ENCODE measurements at regions not wholly inside any gene's neighbourhood (a gene's known extent, or its start where the extent isn't known, plus 50 kb on each side); places are given as distances from the start of the nearest gene placed in this dataset.
"Not testable (repeated sequence)": the region's sequence is repeated elsewhere in the genome, so short reads cannot be mapped to it uniquely, and the experiment has no call there.

- H3K9me3 ChIP-seq (ENCODE audit: control insufficient read depth, low read length); ATAC-seq (ENCODE audit: low FRiP score); H3K36me3 ChIP-seq (ENCODE audit: control insufficient read depth in 1 of 2, insufficient read depth in 2 of 2, low read length in 1 of 2); DNase-seq; intact Hi-C loops (cut with DNase I); H3K27ac ChIP-seq (ENCODE audit: low read depth in 1 of 2, low read length in 2 of 2); H3K4me3 ChIP-seq (ENCODE audit: low read length in 2 of 2); H3K4me1 ChIP-seq (ENCODE audit: control insufficient read depth in 1 of 2, insufficient read depth in 2 of 2, low read length in 2 of 2); H3K27me3 ChIP-seq (ENCODE audit: control insufficient read depth in 1 of 2, insufficient read depth in 2 of 2, low read length in 1 of 2): not testable (repeated sequence)
- 90 to 100% methylated on average over 3 to 4 of the region's 5 CpGs for WGBS, 2 donors
Observed at GRCh38 chr12:46619474-46619873, 206.3 kb downstream of the SLC38A4 start.

- ATAC-seq (ENCODE audit: low FRiP score); H3K27ac ChIP-seq (ENCODE audit: low read depth in 1 of 2, low read length in 2 of 2); DNase-seq; H3K4me3 ChIP-seq (ENCODE audit: low read length in 2 of 2); H3K36me3 ChIP-seq (ENCODE audit: control insufficient read depth in 1 of 2, insufficient read depth in 2 of 2, low read length in 1 of 2); H3K4me1 ChIP-seq (ENCODE audit: control insufficient read depth in 1 of 2, insufficient read depth in 2 of 2, low read length in 2 of 2); H3K27me3 ChIP-seq (ENCODE audit: control insufficient read depth in 1 of 2, insufficient read depth in 2 of 2, low read length in 1 of 2); intact Hi-C loops (cut with DNase I); H3K9me3 ChIP-seq (ENCODE audit: control insufficient read depth, low read length): not testable (repeated sequence)
- 91 to 92% methylated on average over 9 to 11 of the region's 11 CpGs for WGBS, 2 donors
Observed at GRCh38 chr12:46617737-46618136, 208.1 kb downstream of the SLC38A4 start.

- no peak overlapping the region for H3K4me3 ChIP-seq (ENCODE audit: low read length in 2 of 2)
- no peaks in the 10 kb centered on the region for H3K36me3 ChIP-seq (ENCODE audit: control insufficient read depth in 1 of 2, insufficient read depth in 2 of 2, low read length in 1 of 2)
- ATAC-seq (ENCODE audit: low FRiP score) (peak; percentile 95), DNase-seq (no peak)
- H3K9me3 ChIP-seq (ENCODE audit: control insufficient read depth, low read length): no peaks in the 10 kb centered on the region
- no peaks in the 10 kb centered on the region for H3K4me1 ChIP-seq (ENCODE audit: control insufficient read depth in 1 of 2, insufficient read depth in 2 of 2, low read length in 2 of 2)
- 0 to 6% methylated on average over 4 of the region's 4 CpGs for WGBS, 2 donors
- peak overlapping the region in 1 of 2 donors; percentile 71 for H3K27ac ChIP-seq (ENCODE audit: low read depth in 1 of 2, low read length in 2 of 2)
- intact Hi-C loops (cut with DNase I): no loop called here
- no peaks in the 10 kb centered on the region for H3K27me3 ChIP-seq (ENCODE audit: control insufficient read depth in 1 of 2, insufficient read depth in 2 of 2, low read length in 1 of 2)
Observed at GRCh38 chr12:46617167-46617566, 208.6 kb downstream of the SLC38A4 start.

GRCh38 chr12:46610754-46611153, 215.0 kb downstream of the SLC38A4 start:
- Histone ChIP-seq H3K27ac (ENCODE audit: low read depth in 1 of 2, low read length in 2 of 2) (no peak overlapping the region), H3K9me3 (ENCODE audit: control insufficient read depth, low read length) (no peaks in the 10 kb centered on the region), H3K4me1 (ENCODE audit: control insufficient read depth in 1 of 2, insufficient read depth in 2 of 2, low read length in 2 of 2) (peaks cover 0 to 4% of the 10 kb centered on the region in 2 donors), H3K27me3 (ENCODE audit: control insufficient read depth in 1 of 2, insufficient read depth in 2 of 2, low read length in 1 of 2) (no peaks in the 10 kb centered on the region), H3K4me3 (ENCODE audit: low read length in 2 of 2) (no peak overlapping the region), H3K36me3 (ENCODE audit: control insufficient read depth in 1 of 2, insufficient read depth in 2 of 2, low read length in 1 of 2) (no peaks in the 10 kb centered on the region)
- no peak for ATAC-seq (ENCODE audit: low FRiP score)
- 99% methylated on average over 3 of the region's 3 CpGs for WGBS, 2 donors
- no peak for DNase-seq
- intact Hi-C loops (cut with DNase I): loop anchor here in 1 of 2 donors (5.0 kb wide), 1 partner anchor 47 kb away; no protein-coding TSS in a partner anchor

GRCh38 chr12:46609674-46610073, 216.1 kb downstream of the SLC38A4 start:
- no peaks in the 10 kb centered on the region for H3K36me3 ChIP-seq (ENCODE audit: control insufficient read depth in 1 of 2, insufficient read depth in 2 of 2, low read length in 1 of 2)
- no peaks in the 10 kb centered on the region for H3K27me3 ChIP-seq (ENCODE audit: control insufficient read depth in 1 of 2, insufficient read depth in 2 of 2, low read length in 1 of 2)
- H3K4me1 ChIP-seq (ENCODE audit: control insufficient read depth in 1 of 2, insufficient read depth in 2 of 2, low read length in 2 of 2): peaks cover 0 to 4% of the 10 kb centered on the region in 2 donors
- WGBS, 2 donors: 91 to 94% methylated on average over 2 of the region's 2 CpGs
- DNase-seq (no peak), ATAC-seq (ENCODE audit: low FRiP score) (no peak)
- peak overlapping the region; percentile 12 to 91 for H3K27ac ChIP-seq (ENCODE audit: low read depth in 1 of 2, low read length in 2 of 2)
- H3K9me3 ChIP-seq (ENCODE audit: control insufficient read depth, low read length): no peaks in the 10 kb centered on the region
- intact Hi-C loops (cut with DNase I): loop anchor here in 1 of 2 donors (5.0 kb wide), 1 partner anchor 48 kb away; no protein-coding TSS in a partner anchor
- H3K4me3 ChIP-seq (ENCODE audit: low read length in 2 of 2): no peak overlapping the region

- 19 to 22% methylated on average over 1 of the region's 1 CpG for WGBS, 2 donors
- peak overlapping the region; percentile 79 to 91 for H3K27ac ChIP-seq (ENCODE audit: low read depth in 1 of 2, low read length in 2 of 2)
- H3K4me3 ChIP-seq (ENCODE audit: low read length in 2 of 2): no peak overlapping the region
- no peaks in the 10 kb centered on the region for H3K36me3 ChIP-seq (ENCODE audit: control insufficient read depth in 1 of 2, insufficient read depth in 2 of 2, low read length in 1 of 2)
- H3K4me1 ChIP-seq (ENCODE audit: control insufficient read depth in 1 of 2, insufficient read depth in 2 of 2, low read length in 2 of 2): peaks cover 0 to 4% of the 10 kb centered on the region in 2 donors
- H3K9me3 ChIP-seq (ENCODE audit: control insufficient read depth, low read length): no peaks in the 10 kb centered on the region
- ATAC-seq (ENCODE audit: low FRiP score) (no peak), DNase-seq (no peak)
- intact Hi-C loops (cut with DNase I): no loop called here
- no peaks in the 10 kb centered on the region for H3K27me3 ChIP-seq (ENCODE audit: control insufficient read depth in 1 of 2, insufficient read depth in 2 of 2, low read length in 1 of 2)
Observed at GRCh38 chr12:46609273-46609623, 216.5 kb downstream of the SLC38A4 start.

GRCh38 chr12:46608431-46609272, 217.1 kb downstream of the SLC38A4 start:
- Histone ChIP-seq H3K4me1 (ENCODE audit: control insufficient read depth in 1 of 2, insufficient read depth in 2 of 2, low read length in 2 of 2) (peaks cover 0 to 4% of the 10 kb centered on the region in 2 donors), H3K36me3 (ENCODE audit: control insufficient read depth in 1 of 2, insufficient read depth in 2 of 2, low read length in 1 of 2) (no peaks in the 10 kb centered on the region), H3K27me3 (ENCODE audit: control insufficient read depth in 1 of 2, insufficient read depth in 2 of 2, low read length in 1 of 2) (no peaks in the 10 kb centered on the region), H3K27ac (ENCODE audit: low read depth in 1 of 2, low read length in 2 of 2) (peak overlapping the region; percentile 91 to 92), H3K9me3 (ENCODE audit: control insufficient read depth, low read length) (no peaks in the 10 kb centered on the region), H3K4me3 (ENCODE audit: low read length in 2 of 2) (no peak overlapping the region)
- DNase-seq (no peak), ATAC-seq (ENCODE audit: low FRiP score) (peak; percentile 71)
- intact Hi-C loops (cut with DNase I): no loop called here
- WGBS, 2 donors: 15 to 27% methylated on average over 1 of the region's 1 CpG

GRCh38 chr12:46604684-46605083, 221.1 kb downstream of the SLC38A4 start:
- intact Hi-C loops (cut with DNase I): no loop called here
- no peak for ATAC-seq (ENCODE audit: low FRiP score)
- 96 to 98% methylated on average over 4 of the region's 4 CpGs for WGBS, 2 donors
- no peaks in the 10 kb centered on the region for H3K9me3 ChIP-seq (ENCODE audit: control insufficient read depth, low read length)
- H3K4me1 ChIP-seq (ENCODE audit: control insufficient read depth in 1 of 2, insufficient read depth in 2 of 2, low read length in 2 of 2): peaks cover 0 to 4% of the 10 kb centered on the region in 2 donors
- DNase-seq: no peak
- no peaks in the 10 kb centered on the region for H3K36me3 ChIP-seq (ENCODE audit: control insufficient read depth in 1 of 2, insufficient read depth in 2 of 2, low read length in 1 of 2)
- H3K27me3 ChIP-seq (ENCODE audit: control insufficient read depth in 1 of 2, insufficient read depth in 2 of 2, low read length in 1 of 2): no peaks in the 10 kb centered on the region
- no peak overlapping the region for H3K27ac ChIP-seq (ENCODE audit: low read depth in 1 of 2, low read length in 2 of 2)
- H3K4me3 ChIP-seq (ENCODE audit: low read length in 2 of 2): no peak overlapping the region

All from aorta (tissue), 5 donors.